SK-MEL-5 (cell line): ENCODE measurements at regions not wholly inside any gene's neighbourhood (a gene's known extent, or its start where the extent isn't known, plus 50 kb on each side); places are given as distances from the start of the nearest gene placed in this dataset.
"Not testable (repeated sequence)": the region's sequence is repeated elsewhere in the genome, so short reads cannot be mapped to it uniquely, and the experiment has no call there.

Experiments
- DNase-seq: peaks from one replicate; pipeline ENCODE4 v3.0.0-alpha.2; 2016; ENCODE audit warnings: low read depth, low spot score
- in situ Hi-C: cut with HindIII; loops from 2 replicates; pipeline ENCODE4 v1.10.0; 2016; ENCODE audit warnings: low sequenced_read_pairs, high pct_unique_total_duplicates, low pct_unique_long_range_greater_than_20kb

DNA sequence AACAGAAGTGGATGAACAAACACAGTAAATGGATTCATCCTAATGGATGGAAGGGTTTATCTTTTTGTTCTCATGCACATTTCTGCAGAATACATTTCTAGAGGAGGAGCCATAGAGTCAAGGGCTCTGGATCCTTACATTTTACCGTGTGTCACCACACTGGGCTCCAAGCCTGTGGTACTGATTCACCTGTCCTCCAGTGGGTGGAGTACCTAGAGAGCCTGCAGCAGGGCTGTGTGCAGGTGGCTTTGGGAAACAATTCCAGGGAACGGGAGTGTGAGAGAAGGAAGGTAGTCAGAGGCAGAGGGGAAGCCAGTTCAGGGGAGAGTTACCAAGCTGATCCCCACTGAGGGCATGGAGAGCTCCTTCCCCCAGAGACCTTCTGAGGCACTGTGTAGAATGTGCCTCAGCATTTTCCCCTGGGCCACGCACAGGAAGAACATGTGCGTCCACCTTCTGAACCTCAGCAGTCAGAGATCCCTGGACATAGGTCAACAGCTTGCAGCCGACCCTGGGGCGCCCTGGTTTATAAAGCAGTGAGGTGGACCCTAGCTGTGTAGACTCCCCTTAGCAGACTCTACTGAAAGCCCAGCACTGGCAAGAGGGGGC, 85.3 kb upstream of the SLC22A23 start:
- no peak for DNase-seq
- in situ Hi-C loops, result no loop called here

DNA sequence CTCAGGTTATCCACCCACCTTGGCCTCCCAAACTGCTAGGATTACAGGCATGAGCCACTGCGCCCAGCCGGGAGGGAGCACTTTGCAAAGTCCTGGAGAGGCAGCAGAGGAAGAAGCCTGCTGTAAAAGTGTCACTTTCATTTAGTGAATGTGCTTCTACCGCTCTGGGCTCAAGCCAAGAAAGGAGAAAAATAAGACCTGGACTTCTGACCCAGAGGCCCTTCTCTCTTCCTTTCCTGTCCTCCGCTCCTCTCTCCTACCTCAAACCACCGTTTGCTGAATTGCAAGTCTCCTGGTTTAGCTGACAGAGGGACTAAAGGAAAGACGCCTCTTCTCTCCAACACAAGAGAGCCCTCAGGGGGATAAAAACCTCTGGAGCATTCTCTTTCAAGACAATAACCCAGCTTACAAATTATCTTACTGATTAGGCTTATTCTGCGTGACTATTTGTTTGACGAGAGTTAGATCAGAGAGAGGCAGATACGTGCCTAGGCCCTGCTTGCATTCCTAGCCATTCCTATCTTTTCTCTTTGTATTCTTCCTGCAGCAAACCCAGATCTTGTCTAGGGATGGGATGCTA, 84.2 kb upstream of the SLC22A23 start:
- DNase-seq, result no peak
- in situ Hi-C loops, result no loop called here

DNA sequence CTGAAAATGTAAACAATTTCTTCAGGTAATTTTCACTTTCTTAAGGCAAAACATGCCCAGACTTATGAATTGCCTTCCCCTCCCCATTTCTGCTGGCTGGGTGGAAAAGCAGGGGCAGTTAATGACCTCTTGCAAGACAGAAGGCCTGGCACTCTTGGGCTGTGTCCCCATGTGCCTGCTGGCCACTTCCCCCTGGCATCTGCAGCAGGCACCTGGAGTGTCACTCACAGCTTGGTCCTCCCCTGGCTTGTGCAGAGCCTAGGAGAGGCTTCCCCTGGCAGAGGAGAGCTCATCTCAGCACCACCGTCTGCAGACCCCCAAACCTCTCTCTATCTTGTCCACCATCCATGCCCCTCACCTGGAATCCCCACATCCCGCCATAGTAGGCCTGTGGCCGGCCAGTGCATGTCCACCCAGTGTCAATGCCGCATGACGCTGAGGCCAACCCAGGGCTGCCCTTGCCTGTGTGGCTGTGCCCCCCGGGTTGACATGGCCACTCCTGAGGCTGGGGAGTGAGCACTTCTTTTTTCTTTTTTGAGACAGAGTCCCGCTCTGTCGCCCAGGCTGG, 83.5 kb upstream of the SLC22A23 start:
- no peak for DNase-seq
- in situ Hi-C loops, result no loop called here

DNA sequence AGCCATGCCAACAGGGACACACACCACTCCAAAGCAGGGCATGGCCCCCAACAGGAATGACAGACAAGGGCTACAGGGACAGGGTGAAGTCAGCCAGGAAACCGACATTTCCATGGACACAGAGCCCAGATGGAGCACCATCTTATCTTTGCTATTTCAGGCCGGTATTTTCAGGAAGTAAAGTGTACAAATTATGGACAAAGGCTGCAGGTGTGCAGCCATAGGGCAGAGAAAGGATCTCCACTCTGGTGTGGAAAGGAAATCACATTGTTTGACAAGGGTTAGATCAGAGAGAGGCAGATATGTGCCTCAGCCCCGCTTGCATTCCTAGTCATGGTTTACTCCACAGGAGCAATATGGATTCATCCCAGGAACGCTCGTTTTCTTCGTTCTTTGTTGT, 81.7 kb upstream of the SLC22A23 start:
- in situ Hi-C loops, result no loop called here
- DNase-seq, result no peak

DNA sequence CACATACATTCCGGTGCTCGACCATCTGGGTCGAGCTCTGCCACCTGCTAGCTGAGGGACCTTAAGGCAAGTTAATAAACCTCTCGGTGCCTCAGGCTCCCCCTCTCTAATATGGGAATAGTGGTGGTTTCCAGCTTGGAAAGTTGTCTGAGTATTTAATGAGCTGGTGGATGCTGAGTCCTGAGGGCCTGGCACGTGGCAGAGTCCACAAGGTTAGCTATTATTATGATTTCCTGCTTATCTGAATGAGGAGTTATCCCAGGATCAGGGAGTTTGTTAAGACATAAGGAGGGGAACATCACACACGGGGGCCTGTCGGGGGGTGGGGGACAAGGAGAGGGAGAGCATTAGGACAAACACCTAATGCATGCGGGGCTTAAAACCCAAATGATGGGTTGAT, 80.1 kb upstream of the SLC22A23 start:
- no peak for DNase-seq
- in situ Hi-C loops, result no loop called here

DNA sequence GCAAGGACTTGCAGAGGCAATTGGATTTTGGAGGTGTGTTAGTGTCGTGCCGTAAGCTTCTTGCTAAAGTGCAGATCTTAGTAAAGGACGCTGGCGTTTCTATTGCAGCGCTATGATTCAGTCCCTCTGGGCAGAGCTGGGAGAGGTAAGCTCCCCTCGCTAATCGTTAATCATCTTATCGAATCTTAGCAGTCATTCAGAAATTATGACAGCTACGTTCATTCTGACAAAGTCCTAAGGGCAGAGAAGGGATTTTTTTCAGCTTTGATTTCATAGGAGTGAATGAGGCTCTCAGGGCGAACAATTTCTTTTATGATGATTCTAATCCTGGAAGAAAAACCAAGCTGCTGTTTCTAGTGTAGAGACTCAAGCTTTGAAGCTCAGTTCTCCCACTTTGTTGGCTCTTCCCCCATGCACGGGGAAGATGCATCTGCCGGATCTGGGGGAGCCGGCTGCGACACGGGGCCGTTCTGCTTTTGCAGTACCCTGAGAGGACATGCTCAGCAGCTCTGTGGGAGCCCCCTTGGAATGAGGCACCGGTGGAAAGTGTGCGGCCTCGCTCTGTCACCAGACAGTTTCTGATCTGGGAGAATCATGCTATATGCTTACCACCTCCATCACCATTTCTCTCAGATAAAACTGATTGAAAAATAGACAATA, 79.1 kb upstream of the SLC22A23 start:
- in situ Hi-C loops, result no loop called here
- no peak for DNase-seq

DNA sequence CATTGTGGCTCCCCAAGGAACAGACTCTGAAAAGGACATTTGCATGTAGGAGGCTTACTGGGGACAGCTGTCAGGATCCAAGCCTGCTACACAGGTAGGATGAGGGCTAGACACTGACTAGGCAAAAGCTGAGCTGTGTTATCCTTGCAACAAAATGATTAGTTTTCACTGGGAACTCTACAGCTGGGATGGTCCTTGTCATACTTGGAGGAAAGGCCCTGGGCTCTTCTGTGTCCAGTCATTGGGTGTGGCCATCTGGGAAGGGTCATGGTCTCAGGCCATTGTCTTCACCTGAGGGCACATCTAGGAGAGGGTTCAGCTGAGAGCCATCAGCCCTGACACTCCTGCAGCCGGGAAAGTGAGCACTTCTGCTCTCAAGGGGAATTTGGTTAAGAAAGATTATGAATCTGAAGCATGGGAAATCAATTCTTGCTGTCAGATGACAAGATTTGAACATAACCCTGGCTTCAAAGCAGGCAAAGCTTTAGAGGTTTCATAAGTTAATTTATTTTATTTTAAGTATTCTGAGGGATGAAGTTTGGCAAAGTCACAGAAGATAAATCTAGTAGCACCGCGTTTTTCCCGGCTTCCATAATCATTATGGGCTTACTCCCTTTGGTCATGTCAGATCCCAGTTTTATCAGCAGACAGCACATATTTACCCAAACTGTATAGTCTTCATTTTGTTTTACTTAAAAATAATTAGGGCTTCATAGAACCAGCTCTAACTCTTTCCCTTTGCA, 78.4 kb upstream of the SLC22A23 start:
- in situ Hi-C loops, result no loop called here
- DNase-seq, result no peak

DNA sequence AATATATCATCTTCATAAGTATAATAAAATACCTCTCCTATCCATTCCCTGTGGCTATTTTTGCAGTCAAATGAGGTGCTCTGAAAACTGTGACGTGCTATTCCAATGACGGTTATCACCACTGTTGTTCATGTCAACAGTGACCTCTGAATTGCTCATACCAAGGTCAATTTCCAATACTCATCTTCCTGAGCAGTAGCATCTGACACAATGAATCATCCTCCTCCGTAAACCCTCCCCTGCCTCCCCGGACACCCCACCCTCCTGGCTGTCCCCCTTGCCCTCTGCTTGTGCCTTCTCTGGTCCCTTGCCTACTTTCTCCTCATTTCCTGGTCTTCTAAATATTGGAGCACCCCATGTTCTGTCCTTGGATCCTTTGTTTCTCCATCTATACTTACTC, 77.7 kb upstream of the SLC22A23 start:
- in situ Hi-C loops, result no loop called here
- no peak for DNase-seq

DNA sequence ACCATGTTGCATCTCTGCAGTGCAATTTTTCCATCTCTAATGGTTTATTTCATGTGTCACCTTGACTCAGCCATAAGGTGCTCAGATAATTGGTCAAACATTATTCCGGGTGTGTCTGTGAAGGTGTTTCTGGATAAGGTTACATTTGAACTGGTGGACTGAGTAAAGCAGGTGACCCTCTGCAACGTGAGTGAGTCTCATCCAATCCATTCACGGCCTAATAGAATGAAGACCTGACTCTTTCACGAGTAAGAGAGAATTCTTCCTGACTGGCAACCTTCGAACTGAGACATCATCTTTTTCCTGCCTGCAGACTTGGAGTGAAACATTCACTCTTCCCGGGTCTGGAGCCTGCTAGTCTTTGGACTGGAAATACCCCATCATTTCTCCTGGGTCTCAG, 77.1 kb upstream of the SLC22A23 start:
- no peak for DNase-seq
- in situ Hi-C loops, result no loop called here

DNA sequence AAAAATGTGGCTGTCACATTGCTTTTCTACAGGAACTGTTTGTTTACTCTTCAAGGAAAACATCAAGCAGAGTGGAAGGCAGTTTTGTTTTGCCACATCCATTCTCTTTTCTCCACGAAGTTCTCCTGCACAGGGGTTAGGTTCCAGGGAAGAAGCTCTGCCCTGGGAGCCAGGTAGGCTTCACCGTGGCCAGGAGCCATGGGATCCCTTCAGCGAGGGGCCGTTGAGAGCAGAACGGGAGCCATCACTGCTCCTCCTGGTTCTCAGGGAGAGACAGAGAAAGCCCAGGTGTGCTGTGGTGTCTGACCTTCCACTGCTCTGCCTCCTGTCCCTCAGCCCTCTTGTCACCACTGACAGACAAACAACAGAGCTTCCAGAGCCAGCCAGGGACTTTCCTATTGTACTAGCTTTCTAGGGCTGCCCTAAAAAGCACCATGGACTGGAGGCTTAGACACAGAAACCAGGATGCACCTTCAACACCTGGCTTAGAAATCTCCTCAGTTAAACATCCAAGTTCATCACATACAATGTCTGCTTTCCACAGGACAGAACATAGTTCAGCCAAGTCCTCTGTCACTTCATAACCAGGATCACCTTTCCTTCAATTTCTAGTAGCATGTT, 75.6 kb upstream of the SLC22A23 start:
- no peak for DNase-seq
- in situ Hi-C loops, result no loop called here

DNA sequence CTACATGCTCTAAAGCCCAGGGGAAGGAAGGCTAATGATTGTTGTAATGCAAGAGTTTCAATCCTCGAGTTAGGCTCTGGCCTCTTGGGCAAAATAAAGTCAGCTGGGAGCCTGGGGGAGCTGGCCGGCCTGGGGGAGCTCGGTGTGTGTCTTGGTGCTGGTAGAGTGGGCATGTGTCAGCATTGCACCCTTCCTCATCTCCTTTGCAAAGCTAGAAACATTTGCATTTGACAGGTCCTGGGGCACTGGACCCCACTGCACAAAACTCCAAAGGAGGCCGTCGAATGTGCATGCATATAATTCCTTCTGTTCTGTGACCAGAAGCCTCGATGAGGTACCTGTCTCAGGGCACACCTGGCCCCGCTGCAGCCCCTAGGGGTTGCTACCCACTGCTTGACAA, 74.6 kb upstream of the SLC22A23 start:
- in situ Hi-C loops, result no loop called here
- DNase-seq, result no peak

DNA sequence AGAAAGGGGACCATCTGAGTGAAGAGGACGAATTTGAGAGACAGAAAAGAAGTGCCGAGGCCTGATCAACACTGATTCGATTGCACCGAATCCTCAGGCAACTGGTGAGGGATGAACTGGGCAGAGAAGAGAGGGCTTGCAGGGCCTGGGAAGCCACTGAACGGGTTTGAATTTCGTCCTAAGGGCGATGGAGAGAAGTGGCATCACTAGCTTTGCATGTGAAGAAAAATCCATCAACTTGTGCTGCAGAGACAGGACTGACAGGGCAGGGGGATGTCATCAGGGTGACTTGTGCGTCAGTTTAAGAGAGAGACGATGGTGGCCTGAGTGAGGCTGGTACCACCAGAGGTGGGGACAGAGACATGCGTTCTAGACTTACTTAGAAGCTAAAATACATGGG, 73.7 kb upstream of the SLC22A23 start:
- DNase-seq, result no peak
- in situ Hi-C loops, result no loop called here

DNA sequence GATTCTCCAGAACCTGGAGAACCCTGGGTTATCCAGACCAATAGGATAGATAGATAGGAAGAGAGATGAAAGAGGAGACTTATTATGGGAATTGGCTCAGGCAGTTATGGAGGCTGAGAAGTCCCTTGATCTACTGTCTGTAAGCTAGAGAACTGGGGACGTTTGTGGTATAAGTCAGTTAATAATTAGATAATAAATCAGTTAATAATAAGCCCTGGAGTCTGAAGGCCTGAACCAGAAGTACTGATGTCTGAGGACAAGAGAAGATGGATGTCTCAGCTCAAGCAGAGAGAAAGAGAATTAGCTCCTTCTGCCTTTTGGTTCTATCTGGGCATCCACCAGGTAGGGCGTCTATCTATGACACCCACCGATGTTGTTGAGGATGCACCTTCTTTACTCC, 72.9 kb upstream of the SLC22A23 start:
- DNase-seq, result no peak
- in situ Hi-C loops, result no loop called here

DNA sequence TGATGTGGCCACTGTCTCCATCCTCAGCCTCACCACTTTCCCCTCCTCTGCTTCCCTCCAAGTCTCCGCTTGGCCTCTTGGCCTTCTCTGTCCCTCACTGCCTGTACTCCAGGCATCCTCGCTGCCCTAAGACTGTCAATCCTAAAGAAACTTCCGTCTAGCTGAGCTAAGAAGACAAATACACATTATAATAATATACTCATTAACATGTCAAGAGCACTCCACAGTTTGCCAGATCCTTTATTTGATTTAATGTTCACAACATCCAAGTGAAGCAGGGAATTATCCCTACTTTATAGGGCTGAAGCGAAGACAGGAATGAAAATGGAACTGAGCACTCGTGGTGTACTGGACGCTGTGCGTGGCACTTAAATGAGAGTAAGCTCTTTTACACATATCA, 72.4 kb upstream of the SLC22A23 start:
- DNase-seq, result no peak
- in situ Hi-C loops, result no loop called here

DNA sequence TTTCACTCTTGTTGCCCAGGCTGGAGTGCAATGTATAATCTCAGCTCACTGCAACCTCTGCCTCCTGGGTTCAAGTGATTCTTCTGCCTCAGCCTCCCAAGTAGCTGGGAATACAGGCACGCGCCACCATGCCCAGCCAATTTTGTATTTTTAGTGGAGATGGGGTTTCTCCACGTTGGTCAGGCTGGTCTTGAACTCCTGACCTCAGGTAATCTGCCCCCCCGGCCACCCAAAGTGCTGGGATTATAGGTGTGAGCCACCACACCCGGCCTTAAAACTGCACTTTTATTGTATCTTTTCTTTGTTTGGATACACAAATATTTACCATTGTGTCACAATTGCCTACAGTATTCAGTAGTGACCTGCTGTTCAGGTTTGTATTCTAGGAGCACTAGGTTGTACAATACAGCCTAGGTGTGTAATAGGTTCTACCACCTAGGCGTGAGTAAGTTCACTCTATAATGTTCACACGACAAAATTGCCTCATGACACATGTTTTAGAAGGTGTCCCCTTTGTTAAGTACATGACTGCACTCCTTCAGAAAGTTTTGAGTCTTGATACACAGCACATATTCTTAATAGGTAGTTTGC, 71.3 kb upstream of the SLC22A23 start:
- DNase-seq, result not testable (repeated sequence)

DNA sequence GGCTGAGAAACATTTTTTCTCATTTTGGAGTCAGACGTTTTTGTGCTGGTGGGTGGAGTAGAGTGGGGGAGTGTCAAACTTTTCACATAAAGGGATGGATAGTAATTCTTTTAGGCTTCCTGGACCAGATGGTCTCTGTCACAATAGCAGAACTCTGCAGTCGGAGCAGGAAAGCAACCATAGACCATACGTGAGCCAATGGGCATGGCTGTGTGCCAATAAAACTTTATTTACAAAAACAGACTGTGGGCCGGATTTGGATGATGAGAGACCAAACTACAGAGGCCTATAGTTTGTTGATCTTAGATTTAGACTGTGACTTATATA, 70.8 kb upstream of the SLC22A23 start:
- in situ Hi-C loops, result no loop called here
- no peak for DNase-seq

More for the DNA sequence above, 71.3 kb upstream of the SLC22A23 start:
- in situ Hi-C loops, result not testable (repeated sequence)

DNA sequence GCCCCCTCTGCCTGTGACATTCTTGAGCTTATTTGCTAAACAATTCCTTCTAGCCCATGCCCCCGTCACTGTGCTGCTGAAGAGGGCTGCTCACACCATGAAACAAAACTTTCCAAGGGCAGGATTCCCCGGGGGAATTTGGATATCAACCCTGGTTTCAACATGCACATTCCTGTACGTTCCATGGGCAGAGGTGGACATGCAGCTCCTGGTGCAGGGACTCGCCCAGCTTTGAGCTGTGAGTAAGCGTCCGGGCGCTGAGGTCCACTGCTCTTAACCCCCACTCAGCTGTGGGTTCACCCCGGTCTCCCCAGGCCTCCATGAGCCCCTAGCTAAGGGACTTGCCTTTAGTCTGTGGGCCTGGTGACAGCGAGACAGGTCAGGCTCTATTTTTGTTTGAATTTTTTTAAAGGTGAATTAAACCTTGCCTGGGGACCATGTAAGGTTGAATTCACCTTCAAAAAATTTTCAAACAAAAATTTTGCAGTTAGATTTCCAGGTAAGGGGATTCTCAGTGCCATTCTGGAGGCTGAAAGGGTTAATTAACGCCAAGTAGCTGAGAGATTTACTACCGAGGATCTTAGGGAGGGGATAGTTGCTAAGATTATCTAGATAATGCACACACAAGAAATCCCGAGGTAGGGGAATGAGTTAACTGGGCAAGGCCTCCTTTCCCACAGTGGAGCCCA, 70.3 kb upstream of the SLC22A23 start:
- no peak for DNase-seq
- in situ Hi-C loops, result no loop called here
